HG02759 (cell line): ENCODE measurements at regions not wholly inside any gene's neighbourhood (a gene's known extent, or its start where the extent isn't known, plus 50 kb on each side); places are given as distances from the start of the nearest gene placed in this dataset.

Experiments
- ATAC-seq: cut with Tn5 transposase; IDR thresholded peaks from one replicate; pipeline ENCODE4 v1.9.1; 2021; ENCODE audit warnings: mild to moderate bottlenecking, moderate library complexity; ENCODE audit not compliant: unreplicated experiment

- no peak for ATAC-seq
These were observed 205.3 kb downstream of the THBS2 start for GRCh38 chr6:169048185-169048864.

GRCh38 chr6:169047345-169047744 lies 206.3 kb downstream of the THBS2 start:
- ATAC-seq = no peak

- ATAC-seq = no peak
These were observed 207.0 kb downstream of the THBS2 start for GRCh38 chr6:169046483-169047192.

- no peak for ATAC-seq
These were observed 207.6 kb downstream of the THBS2 start for GRCh38 chr6:169046021-169046420.

GRCh38 chr6:169045486-169045885 lies 208.2 kb downstream of the THBS2 start:
- ATAC-seq = no peak

GRCh38 chr6:169044381-169045230 lies 209.0 kb downstream of the THBS2 start:
- no peak for ATAC-seq

GRCh38 chr6:169042061-169042460 lies 211.6 kb downstream of the THBS2 start:
- no peak for ATAC-seq

- no peak for ATAC-seq
These were observed 212.6 kb downstream of the THBS2 start for GRCh38 chr6:169041078-169041477.

GRCh38 chr6:169038691-169039090 lies 215.0 kb downstream of the THBS2 start:
- no peak for ATAC-seq

- ATAC-seq = no peak
These were observed 218.0 kb downstream of the THBS2 start for GRCh38 chr6:169035385-169036240.

GRCh38 chr6:169034516-169035167 lies 219.0 kb downstream of the THBS2 start:
- no peak for ATAC-seq

- no peak for ATAC-seq
These were observed 223.8 kb downstream of the THBS2 start for GRCh38 chr6:169029861-169030260.

GRCh38 chr6:169028343-169028742 lies 225.3 kb downstream of the THBS2 start:
- ATAC-seq = no peak

GRCh38 chr6:169026175-169026574 lies 227.5 kb downstream of the THBS2 start:
- no peak for ATAC-seq

GRCh38 chr6:169024047-169024660 lies 229.5 kb downstream of the THBS2 start:
- ATAC-seq = no peak

- ATAC-seq = no peak
These were observed 230.3 kb downstream of the THBS2 start for GRCh38 chr6:169023161-169023874.

GRCh38 chr6:169022079-169022478 lies 231.6 kb downstream of the THBS2 start:
- ATAC-seq = no peak

GRCh38 chr6:169020821-169021220 lies 232.8 kb downstream of the THBS2 start:
- ATAC-seq = no peak
